ENCODE measurements at regions not wholly inside any gene's neighbourhood (a gene's known extent, or its start where the extent isn't known, plus 50 kb on each side); places are given as distances from the start of the nearest gene placed in this dataset.

- DNase-seq (ENCODE audit: low read depth), result no peak
Measured at GRCh38 chr15:69793781-69794451, 303.8 kb downstream of the TLE3 start.

GRCh38 chr15:69794645-69795469 lies 302.9 kb downstream of the TLE3 start:
- DNase-seq (ENCODE audit: low read depth), result peak; percentile 44

GRCh38 chr15:69795601-69796000 lies 302.1 kb downstream of the TLE3 start:
- DNase-seq (ENCODE audit: low read depth), result no peak

GRCh38 chr15:69797051-69797595 lies 300.6 kb downstream of the TLE3 start:
- no peak for DNase-seq (ENCODE audit: low read depth)

GRCh38 chr15:69797615-69798014 lies 300.1 kb downstream of the TLE3 start:
- DNase-seq (ENCODE audit: low read depth), result no peak

- DNase-seq (ENCODE audit: low read depth), result peak; percentile 70
Measured at GRCh38 chr15:69798481-69799250, 299.1 kb downstream of the TLE3 start.

GRCh38 chr15:69801144-69801543 lies 296.6 kb downstream of the TLE3 start:
- no peak for DNase-seq (ENCODE audit: low read depth)

GRCh38 chr15:69802432-69802831 lies 295.3 kb downstream of the TLE3 start:
- no peak for DNase-seq (ENCODE audit: low read depth)

- DNase-seq (ENCODE audit: low read depth), result no peak
Measured at GRCh38 chr15:69804786-69805185, 292.9 kb downstream of the TLE3 start.

- DNase-seq (ENCODE audit: low read depth), result no peak
Measured at GRCh38 chr15:69805248-69805953, 292.3 kb downstream of the TLE3 start.

- DNase-seq (ENCODE audit: low read depth), result no peak
Measured at GRCh38 chr15:69806287-69806915, 291.3 kb downstream of the TLE3 start.

- peak; percentile 59 for DNase-seq (ENCODE audit: low read depth)
Measured at GRCh38 chr15:69807721-69808120, 290.0 kb downstream of the TLE3 start.

GRCh38 chr15:69808756-69809155 lies 289.0 kb downstream of the TLE3 start:
- DNase-seq (ENCODE audit: low read depth), result peak; percentile 36

GRCh38 chr15:69809421-69809820 lies 288.3 kb downstream of the TLE3 start:
- DNase-seq (ENCODE audit: low read depth), result no peak

- no peak for DNase-seq (ENCODE audit: low read depth)
Measured at GRCh38 chr15:69810431-69811354, 287.0 kb downstream of the TLE3 start.

GRCh38 chr15:69812861-69813261 lies 284.9 kb downstream of the TLE3 start:
- DNase-seq (ENCODE audit: low read depth), result no peak

GRCh38 chr15:69813881-69814280 lies 283.8 kb downstream of the TLE3 start:
- no peak for DNase-seq (ENCODE audit: low read depth)

GRCh38 chr15:69814932-69815331 lies 282.8 kb downstream of the TLE3 start:
- no peak for DNase-seq (ENCODE audit: low read depth)

- no peak for DNase-seq (ENCODE audit: low read depth)
Measured at GRCh38 chr15:69815793-69816192, 281.9 kb downstream of the TLE3 start.

GRCh38 chr15:69816522-69816921 lies 281.2 kb downstream of the TLE3 start:
- DNase-seq (ENCODE audit: low read depth), result no peak
